VCaP (cell line): ENCODE measurements at regions not wholly inside any gene's neighbourhood (a gene's known extent, or its start where the extent isn't known, plus 50 kb on each side); places are given as distances from the start of the nearest gene placed in this dataset.

Experiments used
- H3K27ac ChIP-seq: fragments of 450-650 bp; 2 replicates; pipeline ENCODE4 v1.5.1; 2017
- CTCF ChIP-seq: fragments of 450-650 bp; conservative IDR thresholded peaks from 2 replicates; pipeline ENCODE4 v1.5.1; 2017; ENCODE audit warnings: mild to moderate bottlenecking, moderate library complexity

DNA sequence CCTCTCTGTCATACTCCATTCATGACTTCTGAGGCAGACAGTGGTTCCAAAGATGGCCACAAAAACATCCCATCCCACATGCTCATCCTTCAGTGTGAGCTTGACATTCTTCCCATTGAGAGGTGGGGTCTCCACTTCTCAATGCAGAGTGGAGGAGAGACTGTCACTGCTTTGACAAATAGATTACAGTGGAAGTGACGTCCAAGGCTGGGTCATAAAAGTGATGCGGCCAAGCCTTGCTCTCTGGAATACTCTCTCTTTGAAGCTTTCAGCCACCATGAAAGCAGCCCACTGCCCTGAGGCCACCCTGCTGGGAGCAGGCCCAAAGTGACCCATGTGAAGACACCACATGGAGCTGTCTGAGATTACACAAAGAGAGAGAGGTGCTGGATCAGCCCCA is 59.0 kb upstream of the DNAH5 start:
- TF ChIP-seq CTCF, result no peak
- H3K27ac ChIP-seq, result no peak overlapping the region

DNA sequence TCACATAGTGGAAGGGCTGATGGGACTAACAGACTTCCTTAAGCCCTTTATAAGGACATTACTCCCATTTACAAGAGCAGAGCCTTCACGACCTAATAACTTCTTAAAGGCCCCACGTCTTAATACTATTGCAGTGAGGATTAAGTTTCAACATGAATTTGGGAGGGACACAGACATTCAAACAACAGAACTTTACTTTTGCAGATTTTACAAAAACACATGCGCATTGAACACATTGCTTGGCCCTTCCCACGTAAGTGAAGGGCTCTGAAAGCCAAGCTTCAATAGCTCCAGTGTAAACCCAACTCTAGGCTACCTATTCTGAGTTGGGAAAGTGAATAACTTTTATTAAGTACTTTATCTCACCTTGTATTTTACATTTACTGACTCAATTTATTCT is 53.8 kb upstream of the DNAH5 start:
- no peak for TF ChIP-seq CTCF
- H3K27ac ChIP-seq, result no peak overlapping the region

- no peak for TF ChIP-seq CTCF
- H3K27ac ChIP-seq, result no peak overlapping the region
Observed at GRCh38 chr5:13997514-13997913, 53.0 kb upstream of the DNAH5 start.

GRCh38 chr5:13994621-13995253 is 50.2 kb upstream of the DNAH5 start:
- H3K27ac ChIP-seq, result no peak overlapping the region
- no peak for TF ChIP-seq CTCF
